Heart left ventricle (tissue), 13 donors: ENCODE measurements at regions not wholly inside any gene's neighbourhood (a gene's known extent, or its start where the extent isn't known, plus 50 kb on each side); places are given as distances from the start of the nearest gene placed in this dataset.

Experiments used
- POLR2A ChIP-seq, 2 donors: fragments of 450-650 bp; IDR thresholded peaks; one replicate each; pipeline ENCODE4 v1.6.1; 2017; ENCODE audit warnings: antibody characterized with exemption in 2 of 2, mild to moderate bottlenecking in 2 of 2, moderate library complexity in 2 of 2
- TF ChIP-seq, protein P1 (sequence below), 12 donors: fragments of 200-600 bp; sonication (generic) in 4 of 12; IDR thresholded peaks; one replicate each; pipeline versions ENCODE4 v1.5.0 to v1.8.0; 2018 to 2022; ENCODE audit warnings: antibody characterized with exemption in 12 of 12, mild to moderate bottlenecking in 5 of 12
- donor health status: ischemic (EF 13 %, LVEDD 7.1; RV severe dilation, severe dysfunction).
- donor health status: DM: no; HTN: yes; CAD: no.
- donor health status: DM: no; HTN: no; CAD: no.
- donor health status: ischemic (EF 25% LVEDD 6.9; RV normal size, moderate dysfunction).
- donor health status: ischemic (EF 25% LVEDD 5.7; RV mildly dilated, moderate dysfunction).
- donor health status: ischemic (EF 35%, LVEDD 5.7; RV mildly dilated, moderate dysfunction).
- donor health status: nonischemic (EF 11% LVEDD 7.7; RV severe dilation, severe dysfunction).
- donor health status: DM: yes; HTN: yes; CAD: no.
- donor health status: PGD.
- donor health status: ischemic (EF 29% LVEDD 5.4; RV normal size, mild dysfunction).
- donor health status: nonischemic (EF 23%, LVEDD 6.1; RV moderate dilation, normal function).

DNA sequence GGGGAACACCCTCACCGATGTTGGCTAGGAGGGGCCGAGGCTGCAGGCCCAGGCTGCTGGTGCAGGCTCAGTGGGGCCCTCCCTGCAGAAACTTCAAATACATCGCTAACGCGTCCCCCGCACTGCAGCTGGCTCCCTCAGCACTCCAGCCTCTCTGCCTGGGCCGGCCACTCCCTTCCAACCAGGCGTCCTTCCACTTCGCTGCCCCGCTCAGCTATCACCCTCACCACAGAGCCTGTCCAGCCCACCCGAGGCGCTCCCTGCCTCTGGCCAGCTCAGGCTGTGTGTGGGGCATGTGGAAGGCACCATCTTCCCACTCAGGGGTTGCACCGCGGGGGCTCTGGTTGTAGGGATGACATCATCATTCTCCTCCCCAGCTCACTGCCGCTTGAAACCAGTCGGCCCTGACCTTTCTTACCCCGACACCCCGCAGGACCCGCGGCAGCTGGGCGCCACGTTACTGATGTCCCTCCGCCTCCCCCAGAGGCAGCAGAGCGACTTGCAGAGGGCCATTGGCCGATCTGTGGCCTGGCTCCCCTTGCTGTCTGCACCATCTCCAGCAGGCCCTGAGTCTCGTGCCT is 199.9 kb upstream of the RTL1 start:
- TF ChIP-seq POLR2A (IDR thresholded peaks at IDR 0.05) = no peak
- TF ChIP-seq, protein P1, sequence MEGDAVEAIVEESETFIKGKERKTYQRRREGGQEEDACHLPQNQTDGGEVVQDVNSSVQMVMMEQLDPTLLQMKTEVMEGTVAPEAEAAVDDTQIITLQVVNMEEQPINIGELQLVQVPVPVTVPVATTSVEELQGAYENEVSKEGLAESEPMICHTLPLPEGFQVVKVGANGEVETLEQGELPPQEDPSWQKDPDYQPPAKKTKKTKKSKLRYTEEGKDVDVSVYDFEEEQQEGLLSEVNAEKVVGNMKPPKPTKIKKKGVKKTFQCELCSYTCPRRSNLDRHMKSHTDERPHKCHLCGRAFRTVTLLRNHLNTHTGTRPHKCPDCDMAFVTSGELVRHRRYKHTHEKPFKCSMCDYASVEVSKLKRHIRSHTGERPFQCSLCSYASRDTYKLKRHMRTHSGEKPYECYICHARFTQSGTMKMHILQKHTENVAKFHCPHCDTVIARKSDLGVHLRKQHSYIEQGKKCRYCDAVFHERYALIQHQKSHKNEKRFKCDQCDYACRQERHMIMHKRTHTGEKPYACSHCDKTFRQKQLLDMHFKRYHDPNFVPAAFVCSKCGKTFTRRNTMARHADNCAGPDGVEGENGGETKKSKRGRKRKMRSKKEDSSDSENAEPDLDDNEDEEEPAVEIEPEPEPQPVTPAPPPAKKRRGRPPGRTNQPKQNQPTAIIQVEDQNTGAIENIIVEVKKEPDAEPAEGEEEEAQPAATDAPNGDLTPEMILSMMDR (IDR thresholded peaks at IDR 0.05) = no peak
